ENCODE measurements at regions not wholly inside any gene's neighbourhood (a gene's known extent, or its start where the extent isn't known, plus 50 kb on each side); places are given as distances from the start of the nearest gene placed in this dataset.

DNA sequence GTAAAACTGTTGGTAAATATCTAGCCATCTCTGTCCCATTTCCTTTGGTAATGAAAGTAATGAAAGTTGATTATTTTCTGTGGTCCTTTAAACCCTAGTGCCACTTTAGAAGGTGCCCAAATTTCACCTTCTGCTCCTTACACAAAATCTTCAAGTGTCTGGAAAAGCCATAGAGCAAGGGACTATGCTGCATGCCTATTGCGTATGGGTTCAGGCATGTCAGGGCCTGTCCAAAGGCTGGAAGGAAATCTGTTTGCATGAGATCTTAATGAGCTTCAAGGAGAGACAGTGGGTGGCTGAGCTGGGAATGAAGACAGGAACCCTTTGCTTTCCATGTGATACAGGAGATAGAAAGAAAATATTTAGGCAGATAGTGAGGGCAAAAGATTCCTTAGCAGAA is 66.6 kb upstream of the CCN6 start:
- DNase-seq = peak; percentile 37

DNA sequence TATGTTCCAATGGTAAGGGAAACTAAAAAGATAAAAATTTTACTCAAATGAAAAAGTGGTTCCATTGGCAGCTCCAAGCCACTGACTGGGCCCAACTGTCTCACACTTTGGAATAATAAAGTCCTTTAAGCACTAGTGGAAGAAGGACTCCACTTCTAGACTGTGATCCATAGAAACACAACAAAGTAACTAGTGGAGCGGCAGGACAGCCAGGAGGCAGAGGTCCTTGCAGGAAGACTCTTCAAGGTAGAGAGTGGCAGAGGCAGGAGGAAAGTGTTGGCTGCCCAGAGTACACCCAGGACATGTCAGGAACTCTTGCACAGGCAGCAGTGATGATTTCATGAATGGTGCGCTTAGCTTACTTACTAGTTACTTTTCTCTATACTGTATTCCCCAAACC is 65.0 kb upstream of the CCN6 start:
- DNase-seq = no peak

DNA sequence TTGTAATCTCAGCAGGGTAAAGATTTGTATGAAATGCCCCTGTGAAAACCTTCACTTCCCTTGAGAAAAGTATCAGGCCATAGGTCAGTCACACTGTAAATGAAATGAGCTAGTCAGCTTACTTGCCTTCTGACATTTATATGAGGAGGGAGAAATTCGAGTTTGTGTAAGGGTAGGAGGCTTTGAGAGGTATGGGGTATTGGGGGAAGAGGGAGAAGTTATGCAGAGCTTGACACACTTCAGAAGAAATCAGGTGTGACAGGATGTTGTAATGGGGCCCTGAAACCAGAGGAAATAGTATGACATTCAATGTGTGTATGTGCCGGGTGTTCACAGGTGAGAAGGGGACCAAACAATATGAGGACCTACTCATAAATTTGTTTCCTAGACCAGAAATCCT is 64.2 kb upstream of the CCN6 start:
- no peak for DNase-seq

DNA sequence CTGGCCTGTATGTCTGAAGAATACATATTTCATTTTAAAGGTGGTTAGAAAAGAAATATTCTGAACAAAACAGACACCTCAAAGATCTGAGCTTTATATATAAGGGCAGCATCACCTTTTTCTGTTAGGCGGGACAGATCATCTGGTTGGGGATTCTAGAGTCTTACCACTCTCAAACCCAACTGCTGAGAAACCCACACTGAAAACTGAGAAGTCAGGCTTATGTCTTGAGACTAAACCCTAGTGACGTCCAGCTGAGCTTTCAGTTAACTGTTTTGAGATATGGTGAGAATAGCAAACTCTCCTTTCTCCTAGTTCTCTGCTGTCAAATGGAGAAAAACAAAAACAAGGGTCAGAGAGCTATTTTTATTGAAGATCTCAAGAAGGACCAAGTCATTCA is 63.7 kb upstream of the CCN6 start:
- DNase-seq = no peak

DNA sequence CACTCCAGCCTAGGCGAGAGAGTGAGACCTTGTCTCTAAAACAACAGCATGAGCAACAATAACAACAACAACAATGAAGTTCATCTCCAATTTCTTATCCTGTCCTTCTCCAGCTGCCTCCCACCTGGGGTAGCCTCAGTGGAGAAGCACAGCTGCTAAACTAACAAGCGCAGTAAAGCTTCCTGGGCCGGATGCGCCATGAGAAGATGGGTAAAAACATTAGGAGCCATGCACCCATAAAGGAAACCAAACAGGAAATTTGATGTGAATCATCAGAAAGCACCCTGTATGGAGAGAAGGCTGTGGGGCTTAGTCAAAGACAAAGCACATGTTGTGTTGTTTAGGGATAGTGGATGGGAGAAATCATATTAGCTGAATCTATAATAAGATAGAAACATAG is 61.1 kb upstream of the CCN6 start:
- peak; percentile 48 for DNase-seq

DNA sequence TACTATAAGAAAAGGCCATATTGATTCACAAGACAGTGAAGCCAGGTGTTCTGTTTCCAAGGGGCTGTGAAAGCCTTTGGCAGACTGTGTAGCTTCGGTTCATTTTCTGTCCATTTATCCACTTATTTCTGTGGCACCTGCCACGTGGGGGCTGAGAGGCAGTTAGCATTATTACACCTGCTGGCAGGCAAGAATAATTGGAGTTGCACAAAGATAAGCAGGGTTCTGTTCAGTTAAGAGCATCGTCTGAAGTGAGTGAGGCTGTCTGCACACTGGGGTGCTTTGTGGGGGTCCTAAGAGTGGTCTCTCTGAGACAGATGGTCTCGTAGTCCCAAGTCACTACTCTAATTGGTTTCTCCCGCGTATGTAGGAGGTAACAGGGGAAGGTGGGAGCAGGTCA is 60.6 kb upstream of the CCN6 start:
- no peak for DNase-seq

DNA sequence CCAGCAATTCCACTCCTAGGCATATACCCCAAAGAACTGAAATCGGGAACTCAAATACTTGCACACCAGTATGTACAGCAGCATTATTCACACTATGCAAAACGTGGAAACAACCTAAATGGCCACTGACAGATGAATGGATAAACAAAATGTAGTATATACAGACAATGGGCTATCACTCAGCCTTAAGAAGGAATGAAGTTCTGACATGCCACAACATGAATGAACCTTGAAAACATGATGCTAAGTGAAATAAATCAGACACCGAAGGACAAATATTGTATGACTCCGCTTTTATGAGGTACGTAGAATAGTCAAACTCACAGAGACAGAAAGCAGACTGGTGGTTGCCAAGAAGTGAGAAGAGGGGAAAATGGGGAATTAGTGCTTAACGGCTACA is 59.1 kb upstream of the CCN6 start:
- DNase-seq = no peak

DNA sequence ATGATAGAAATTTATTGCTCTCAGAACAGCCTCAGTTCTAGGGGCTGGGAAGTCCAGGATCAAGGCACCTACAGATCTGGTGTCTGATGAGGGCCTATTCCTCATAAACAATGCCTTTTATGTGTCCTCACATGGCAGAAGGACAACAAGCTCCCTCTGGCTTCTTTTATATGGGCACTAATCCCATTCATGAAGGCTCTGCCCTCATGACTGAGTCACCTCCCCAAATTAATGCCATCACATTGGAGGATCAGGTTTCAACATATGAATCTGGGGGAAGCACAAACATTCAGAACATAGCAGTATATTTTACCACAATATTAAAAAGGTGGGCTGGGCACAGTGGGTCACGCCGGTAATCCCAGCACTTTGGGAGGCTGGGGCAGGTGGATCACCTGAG is 58.5 kb upstream of the CCN6 start:
- peak; percentile 31 for DNase-seq

DNA sequence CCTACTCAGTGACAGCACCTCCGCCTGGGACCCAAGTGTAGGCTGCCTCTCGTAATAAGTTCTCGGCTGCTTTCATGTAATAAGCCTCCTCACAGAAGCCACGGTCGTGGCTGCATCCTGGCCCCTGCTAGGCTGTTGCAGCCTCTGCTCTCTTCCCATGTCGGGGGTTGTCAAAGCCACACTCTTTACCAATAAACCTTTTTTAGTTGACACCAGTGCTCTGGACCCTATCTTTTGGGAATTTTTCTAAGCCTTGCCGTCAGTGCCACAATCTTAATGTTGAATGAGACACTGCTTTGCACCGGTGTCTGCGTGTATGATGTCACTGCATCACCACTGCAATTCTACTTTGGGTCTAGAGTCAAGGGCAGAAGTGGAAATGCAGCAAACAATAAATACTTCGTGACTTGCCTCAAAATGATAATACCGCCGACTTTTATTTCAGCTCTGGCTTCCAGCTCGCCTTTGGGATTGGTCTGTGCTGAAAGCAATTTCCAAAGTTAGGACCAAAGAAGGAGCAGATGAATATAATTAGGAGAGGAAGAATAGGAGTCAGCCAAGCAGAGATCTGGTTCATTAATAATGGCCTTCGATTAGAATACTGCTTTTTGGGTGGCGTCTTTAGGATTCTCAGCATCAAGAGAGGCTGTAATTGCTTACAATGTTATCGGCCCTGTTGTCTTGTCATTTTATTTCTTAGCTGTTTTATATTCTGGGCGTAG is 57.6 kb upstream of the CCN6 start:
- DNase-seq = no peak

DNA sequence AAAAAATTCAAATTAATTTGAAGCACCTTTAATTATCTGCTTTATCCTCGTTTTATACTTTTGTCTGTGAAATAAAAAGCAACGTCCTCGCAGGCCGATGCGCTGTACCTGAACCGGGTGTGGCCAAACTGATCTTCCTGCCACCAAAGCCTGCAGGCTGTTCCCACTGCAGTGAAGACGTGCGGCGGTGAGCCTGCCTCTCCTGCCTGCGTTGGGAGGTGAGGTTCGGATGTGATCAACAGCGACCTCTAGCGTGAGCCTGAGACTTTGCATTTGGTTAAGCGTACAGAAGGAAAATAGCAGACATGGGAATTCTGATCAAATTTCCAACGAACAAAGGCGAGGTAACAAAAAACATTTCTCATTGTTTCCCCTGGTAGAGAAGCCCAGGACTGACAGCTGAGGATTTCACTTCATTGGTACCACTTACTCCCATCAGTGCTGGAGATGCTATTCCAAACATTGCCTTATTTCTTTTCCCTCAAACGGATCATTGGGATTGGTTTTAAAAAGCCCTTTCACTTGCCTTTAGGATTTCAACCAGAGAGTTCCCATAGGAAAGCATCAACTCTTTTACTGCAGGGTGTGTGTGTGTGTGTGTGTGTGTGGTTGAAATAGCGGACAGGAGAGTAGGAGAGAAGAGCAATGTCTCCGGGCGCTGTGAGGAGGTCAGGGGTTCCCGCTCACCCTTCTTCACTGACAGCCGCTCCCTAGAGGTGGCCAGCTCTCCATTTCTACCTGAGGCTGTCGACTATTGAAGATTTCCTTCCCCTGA is 56.6 kb upstream of the CCN6 start:
- DNase-seq = peak; percentile 77

DNA sequence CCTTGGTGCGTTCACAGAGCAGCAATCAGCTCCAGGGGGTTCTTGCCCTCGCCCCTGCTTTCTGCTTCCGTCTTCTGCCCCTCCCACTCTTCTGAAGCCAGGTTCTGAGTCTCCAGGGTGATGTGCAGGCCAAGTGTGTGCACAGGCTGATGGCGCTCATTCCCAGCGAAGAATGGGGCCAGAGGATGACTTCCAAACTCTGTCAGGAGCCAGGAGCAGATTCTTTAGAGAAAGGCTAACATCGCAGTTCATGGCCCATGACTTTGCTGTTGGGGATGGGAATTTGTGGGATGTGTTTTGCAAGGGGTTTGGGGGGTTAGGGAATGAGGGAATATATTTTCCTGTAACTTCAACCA is 56.1 kb upstream of the CCN6 start:
- DNase-seq = no peak

DNA sequence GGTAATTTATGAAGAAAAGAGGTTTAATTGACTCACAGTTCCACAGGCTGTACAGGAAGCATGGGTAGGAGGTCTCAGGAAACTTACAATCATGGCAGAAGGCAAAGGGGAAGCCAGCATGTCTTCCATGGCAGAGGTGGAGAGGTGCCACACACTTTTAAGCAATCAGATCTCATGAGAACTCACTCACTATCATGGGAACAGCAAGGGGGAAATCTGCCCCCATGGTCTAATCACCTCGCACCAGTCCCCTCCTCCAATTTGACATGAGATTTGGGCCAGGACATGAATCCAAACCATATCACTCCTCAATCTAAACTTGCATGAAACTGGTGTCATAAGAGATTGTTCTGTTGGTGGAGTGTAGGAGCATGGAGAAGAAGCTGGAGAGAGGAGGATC is 51.6 kb upstream of the CCN6 start:
- no peak for DNase-seq

Measured in fibroblast of skin of abdomen (primary cell).